ENCODE measurements at regions not wholly inside any gene's neighbourhood (a gene's known extent, or its start where the extent isn't known, plus 50 kb on each side); places are given as distances from the start of the nearest gene placed in this dataset.
"Not testable (repeated sequence)": the region's sequence is repeated elsewhere in the genome, so short reads cannot be mapped to it uniquely, and the experiment has no call there.

GRCh38 chr15:67920524-67921240, 80.8 kb upstream of the RNU6-1 start:
- DNase-seq (ENCODE audit: low read depth): no peak

- DNase-seq (ENCODE audit: low read depth): no peak
These were observed 82.3 kb upstream of the RNU6-1 start for GRCh38 chr15:67922106-67922675.

GRCh38 chr15:67922971-67923945, 83.4 kb upstream of the RNU6-1 start:
- DNase-seq (ENCODE audit: low read depth): no peak

GRCh38 chr15:67924359-67924974, 84.6 kb upstream of the RNU6-1 start:
- no peak for DNase-seq (ENCODE audit: low read depth)

- no peak for DNase-seq (ENCODE audit: low read depth)
These were observed 85.3 kb upstream of the RNU6-1 start for GRCh38 chr15:67925182-67925581.

- no peak for DNase-seq (ENCODE audit: low read depth)
These were observed 87.8 kb upstream of the RNU6-1 start for GRCh38 chr15:67927501-67928168.

- no peak for DNase-seq (ENCODE audit: low read depth)
These were observed 88.8 kb upstream of the RNU6-1 start for GRCh38 chr15:67928666-67929065.

- no peak for DNase-seq (ENCODE audit: low read depth)
These were observed 90.9 kb upstream of the RNU6-1 start for GRCh38 chr15:67930720-67931119.

GRCh38 chr15:67931861-67932260, 92.0 kb upstream of the RNU6-1 start:
- DNase-seq (ENCODE audit: low read depth): no peak

GRCh38 chr15:67934126-67934525, 94.3 kb upstream of the RNU6-1 start:
- not testable (repeated sequence) for DNase-seq (ENCODE audit: low read depth)

- no peak for DNase-seq (ENCODE audit: low read depth)
These were observed 95.4 kb upstream of the RNU6-1 start for GRCh38 chr15:67935244-67935643.

GRCh38 chr15:67936258-67936657, 96.4 kb upstream of the RNU6-1 start:
- no peak for DNase-seq (ENCODE audit: low read depth)

- no peak for DNase-seq (ENCODE audit: low read depth)
These were observed 97.4 kb upstream of the RNU6-1 start for GRCh38 chr15:67937153-67937761.

GRCh38 chr15:67939179-67939578, 99.3 kb upstream of the RNU6-1 start:
- not testable (repeated sequence) for DNase-seq (ENCODE audit: low read depth)

GRCh38 chr15:67939588-67940323, 99.9 kb upstream of the RNU6-1 start:
- DNase-seq (ENCODE audit: low read depth): not testable (repeated sequence)

GRCh38 chr15:67940324-67940719, 100.5 kb upstream of the RNU6-1 start:
- DNase-seq (ENCODE audit: low read depth): no peak

GRCh38 chr15:67941648-67942310, 101.9 kb upstream of the RNU6-1 start:
- no peak for DNase-seq (ENCODE audit: low read depth)

- DNase-seq (ENCODE audit: low read depth): no peak
These were observed 103.6 kb upstream of the RNU6-1 start for GRCh38 chr15:67943475-67943874.

GRCh38 chr15:67944010-67944641, 104.3 kb upstream of the RNU6-1 start:
- no peak for DNase-seq (ENCODE audit: low read depth)

GRCh38 chr15:67945131-67945530, 105.3 kb upstream of the RNU6-1 start:
- DNase-seq (ENCODE audit: low read depth): no peak
